WI38 (cell line): ENCODE measurements at regions not wholly inside any gene's neighbourhood (a gene's known extent, or its start where the extent isn't known, plus 50 kb on each side); places are given as distances from the start of the nearest gene placed in this dataset.

ENCODE experiments used
- H3K4me3 ChIP-seq: 2 replicates; pipeline ENCODE4 v1.5.1; 2011; ENCODE audit warnings: low read depth, mild to moderate bottlenecking, control low read depth, low read length
- CTCF ChIP-seq: IDR thresholded peaks from 2 replicates; pipeline ENCODE4 v1.5.1; 2012; ENCODE audit warnings: low read depth, mild to moderate bottlenecking, control low read depth, low read length

DNA sequence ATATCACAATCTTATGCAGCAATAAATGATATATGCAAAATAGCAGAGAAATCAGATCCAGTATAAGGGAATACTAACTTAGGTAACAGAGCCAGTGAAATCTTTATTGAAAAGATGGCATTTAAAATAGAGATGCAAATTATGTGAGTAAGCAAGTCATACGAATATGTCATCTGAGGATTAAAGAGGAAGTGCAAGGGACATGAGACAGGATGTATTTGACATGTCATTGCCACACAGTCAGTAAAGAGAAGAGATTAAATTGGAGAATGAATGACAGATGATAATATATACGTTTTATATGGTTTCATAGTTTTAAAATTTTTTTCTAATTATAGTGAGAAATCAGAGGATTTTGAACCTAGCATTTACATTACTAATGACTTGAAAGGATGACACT, 426.4 kb downstream of the SLITRK5 start:
- no peak overlapping the region for H3K4me3 ChIP-seq
- no peak for TF ChIP-seq CTCF

DNA sequence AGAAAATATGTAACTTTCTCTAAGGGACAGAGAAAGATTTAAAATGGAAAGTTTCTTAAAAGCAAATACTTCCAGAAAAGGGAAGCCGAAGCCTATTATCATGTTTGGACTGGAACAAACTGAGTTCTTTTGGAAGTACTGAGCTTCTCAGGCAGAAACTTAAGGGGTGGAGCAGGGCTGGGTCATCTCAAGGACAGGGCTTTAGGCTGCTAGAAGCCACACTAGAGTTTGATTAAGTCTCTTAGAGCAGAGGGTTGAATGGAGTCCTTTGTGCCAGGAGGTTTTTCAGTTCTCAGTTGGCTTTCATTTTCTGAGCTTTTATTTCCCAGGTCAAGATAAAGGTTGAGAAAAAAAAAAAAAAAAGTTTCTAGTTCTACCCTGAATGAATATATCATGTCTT, 432.7 kb downstream of the SLITRK5 start:
- no peak overlapping the region for H3K4me3 ChIP-seq
- no peak for TF ChIP-seq CTCF

DNA sequence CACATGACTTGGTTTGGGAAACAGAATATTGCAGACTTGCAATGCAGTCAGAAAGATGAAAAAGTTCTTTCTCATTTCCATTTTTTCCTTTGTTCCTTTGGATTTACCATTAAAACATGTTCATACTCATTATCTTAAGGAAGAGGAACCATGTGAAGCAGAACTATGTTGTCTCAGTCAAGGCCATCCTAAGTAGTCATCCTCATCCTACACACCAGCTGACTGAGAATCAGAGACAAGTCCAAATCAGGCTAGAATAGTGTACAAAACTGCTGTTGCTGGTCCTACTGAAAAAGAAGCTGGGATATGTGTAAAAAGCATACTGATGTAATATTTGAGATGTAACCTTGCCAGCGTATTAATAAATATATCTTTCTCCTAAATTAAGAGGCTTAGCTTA, 433.4 kb downstream of the SLITRK5 start:
- TF ChIP-seq CTCF = no peak
- H3K4me3 ChIP-seq = no peak overlapping the region

- TF ChIP-seq CTCF = no peak
- no peak overlapping the region for H3K4me3 ChIP-seq
Observed at GRCh38 chr13:88107570-88107969, 436.4 kb downstream of the SLITRK5 start.

- no peak for TF ChIP-seq CTCF
- H3K4me3 ChIP-seq = no peak overlapping the region
Observed at GRCh38 chr13:88112526-88112925, 441.4 kb downstream of the SLITRK5 start.

GRCh38 chr13:88115976-88116375, 444.8 kb downstream of the SLITRK5 start:
- TF ChIP-seq CTCF = no peak
- no peak overlapping the region for H3K4me3 ChIP-seq

DNA sequence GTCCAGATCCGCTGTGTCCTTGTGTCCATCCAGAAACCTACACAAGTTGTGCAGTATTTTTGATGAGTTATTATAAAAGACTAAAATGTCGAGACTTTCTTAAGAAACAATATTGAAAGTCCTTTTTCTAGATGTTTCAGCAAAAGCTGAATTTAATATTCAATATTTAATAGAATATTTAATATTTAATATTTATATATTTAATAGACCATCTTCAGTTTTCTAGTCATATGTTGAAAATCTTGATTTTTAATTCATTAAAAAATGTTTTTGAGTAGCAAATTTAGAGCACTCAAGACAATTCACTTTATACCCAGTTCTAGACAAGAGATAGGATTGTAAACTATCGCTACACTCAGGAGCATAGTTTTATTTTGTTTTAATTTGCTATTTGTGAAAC, 447.8 kb downstream of the SLITRK5 start:
- no peak for TF ChIP-seq CTCF

More for the DNA sequence above, 447.8 kb downstream of the SLITRK5 start:
- no peak overlapping the region for H3K4me3 ChIP-seq
